ENCODE measurements at regions not wholly inside any gene's neighbourhood (a gene's known extent, or its start where the extent isn't known, plus 50 kb on each side); places are given as distances from the start of the nearest gene placed in this dataset.

GRCh38 chr4:30856795-30857564 lies 136.8 kb downstream of the PCDH7 start:
- TF ChIP-seq GATA3 (IDR thresholded peaks at IDR 0.05; ENCODE audit: low read depth, low read length) (no peak), GATA2 (IDR thresholded peaks at IDR 0.05; ENCODE audit: low read depth, low read length) (no peak)

Measured in SH-SY5Y (cell line).